ENCODE measurements at regions not wholly inside any gene's neighbourhood (a gene's known extent, or its start where the extent isn't known, plus 50 kb on each side); places are given as distances from the start of the nearest gene placed in this dataset.

- no peak for TF ChIP-seq CBFB (CRISPR knock-in tag; IDR thresholded peaks at IDR 0.05; ENCODE audit: low read depth)
- TF ChIP-seq CTCF (IDR thresholded peaks at IDR 0.05), result no peak
- no peak for TF ChIP-seq ZNF423 (CRISPR knock-in tag; IDR thresholded peaks at IDR 0.05)
- no peak for TF ChIP-seq STAT6 (CRISPR knock-in tag; conservative IDR thresholded peaks at IDR 0.05; ENCODE audit: low read depth)
- TF ChIP-seq ZBTB43 (CRISPR knock-in tag; IDR thresholded peaks at IDR 0.05), result no peak
- TF ChIP-seq RELA (CRISPR knock-in tag; IDR thresholded peaks at IDR 0.05; ENCODE audit: borderline replicate concordance), result no peak
- no peak for TF ChIP-seq ATF2 (CRISPR knock-in tag; IDR thresholded peaks at IDR 0.05; ENCODE audit: borderline replicate concordance, low read depth)
- no peak for TF ChIP-seq ELF4 (CRISPR knock-in tag; IDR thresholded peaks at IDR 0.05; ENCODE audit: low read depth)
- no peak for TF ChIP-seq NR2C2 (CRISPR knock-in tag; IDR thresholded peaks at IDR 0.05)
- TF ChIP-seq FOXK1 (CRISPR knock-in tag; IDR thresholded peaks at IDR 0.05), result no peak
Measured at GRCh38 chrX:74251006-74251930, 52.7 kb upstream of the ZCCHC13 start.
